Duodenal mucosa (tissue), 2 donors: ENCODE measurements at regions not wholly inside any gene's neighbourhood (a gene's known extent, or its start where the extent isn't known, plus 50 kb on each side); places are given as distances from the start of the nearest gene placed in this dataset.
"Not testable (repeated sequence)": the region's sequence is repeated elsewhere in the genome, so short reads cannot be mapped to it uniquely, and the experiment has no call there.

ENCODE experiments used
- H3K27ac ChIP-seq: one replicate; pipeline ENCODE4 v1.7.0; 2013; ENCODE audit warnings: low read depth, low read length
- H3K27me3 ChIP-seq, 2 donors: one replicate each; pipeline ENCODE4 v1.7.0; 2013; ENCODE audit warnings: low read length in 2 of 2, control low read depth in 1 of 2; ENCODE audit not compliant: insufficient read depth in 2 of 2, control insufficient read depth in 1 of 2
- H3K36me3 ChIP-seq, 2 donors: one replicate each; pipeline ENCODE4 v1.7.0; 2013; ENCODE audit warnings: low read length in 2 of 2, control low read depth in 1 of 2; ENCODE audit not compliant: insufficient read depth in 2 of 2, control insufficient read depth in 1 of 2
- H3K4me1 ChIP-seq, 2 donors: one replicate each; pipeline ENCODE4 v1.7.0; 2013; ENCODE audit warnings: low read length in 2 of 2, control low read depth in 1 of 2; ENCODE audit not compliant: insufficient read depth in 2 of 2, control insufficient read depth in 1 of 2
- H3K4me3 ChIP-seq, 2 donors: one replicate each; pipeline ENCODE4 v1.7.0; 2013; ENCODE audit warnings: low read length in 2 of 2, low read depth in 1 of 2
- H3K9ac ChIP-seq, 2 donors: one replicate each; pipeline ENCODE4 v1.7.0; 2013; ENCODE audit warnings: low read length in 2 of 2, low read depth in 1 of 2
- H3K9me3 ChIP-seq, 2 donors: one replicate each; pipeline ENCODE4 v1.7.0; 2013; ENCODE audit warnings: low read length in 2 of 2, control low read depth in 1 of 2; ENCODE audit not compliant: control insufficient read depth in 1 of 2

- no peaks in the 10 kb centered on the region for H3K4me1 ChIP-seq
- peaks cover 36 to 54% of the 10 kb centered on the region in 2 donors for H3K9me3 ChIP-seq
Observed at GRCh38 chr19:56976300-56976699, 135.8 kb upstream of the PEG3 start.

GRCh38 chr19:56976995-56977906, 136.7 kb upstream of the PEG3 start:
- Histone ChIP-seq H3K4me3 (no peak overlapping the region), H3K36me3 (no peaks in the 10 kb centered on the region), H3K9ac (no peak overlapping the region), H3K9me3 (peaks cover 36 to 60% of the 10 kb centered on the region in 2 donors), H3K27me3 (no peaks in the 10 kb centered on the region), H3K4me1 (no peaks in the 10 kb centered on the region), H3K27ac (no peak overlapping the region)

More at GRCh38 chr19:56976300-56976699, 135.8 kb upstream of the PEG3 start:
- Histone ChIP-seq H3K27ac (no peak overlapping the region), H3K36me3 (no peaks in the 10 kb centered on the region), H3K27me3 (no peaks in the 10 kb centered on the region), H3K9ac (no peak overlapping the region), H3K4me3 (no peak overlapping the region)

- no peak overlapping the region for H3K27ac ChIP-seq
- H3K4me3 ChIP-seq: no peak overlapping the region
- no peaks in the 10 kb centered on the region for H3K4me1 ChIP-seq
- H3K36me3 ChIP-seq: no peaks in the 10 kb centered on the region
- no peaks in the 10 kb centered on the region for H3K27me3 ChIP-seq
- H3K9me3 ChIP-seq: peaks cover 31 to 56% of the 10 kb centered on the region in 2 donors
- no peak overlapping the region for H3K9ac ChIP-seq
Observed at GRCh38 chr19:56978023-56978565, 137.6 kb upstream of the PEG3 start.

- H3K9me3 ChIP-seq: peaks cover 33 to 55% of the 10 kb centered on the region in 2 donors
- not testable (repeated sequence) for H3K27me3 ChIP-seq, H3K36me3 ChIP-seq, H3K9ac ChIP-seq, H3K27ac ChIP-seq, H3K4me1 ChIP-seq, H3K4me3 ChIP-seq
Observed at GRCh38 chr19:56980326-56980725, 139.5 kb upstream of the USP29 start.

GRCh38 chr19:56980906-56981305, 138.9 kb upstream of the USP29 start:
- Histone ChIP-seq H3K27me3 (no peaks in the 10 kb centered on the region), H3K27ac (no peak overlapping the region), H3K4me3 (no peak overlapping the region), H3K36me3 (no peaks in the 10 kb centered on the region), H3K4me1 (no peaks in the 10 kb centered on the region), H3K9me3 (peaks cover 36 to 52% of the 10 kb centered on the region in 2 donors), H3K9ac (no peak overlapping the region)

- not testable (repeated sequence) for H3K36me3 ChIP-seq, H3K27me3 ChIP-seq, H3K9ac ChIP-seq, H3K27ac ChIP-seq, H3K4me3 ChIP-seq, H3K4me1 ChIP-seq
- peaks cover 38 to 49% of the 10 kb centered on the region in 2 donors for H3K9me3 ChIP-seq
Observed at GRCh38 chr19:56981440-56981839, 138.3 kb upstream of the USP29 start.

- Histone ChIP-seq H3K4me1 (no peaks in the 10 kb centered on the region), H3K9me3 (peaks cover 38 to 54% of the 10 kb centered on the region in 2 donors), H3K27me3 (no peaks in the 10 kb centered on the region), H3K36me3 (no peaks in the 10 kb centered on the region), H3K9ac (no peak overlapping the region), H3K4me3 (no peak overlapping the region), H3K27ac (no peak overlapping the region)
Observed at GRCh38 chr19:56983171-56983570, 136.6 kb upstream of the USP29 start.

GRCh38 chr19:56983804-56984203, 136.0 kb upstream of the USP29 start:
- no peaks in the 10 kb centered on the region for H3K27me3 ChIP-seq
- H3K4me1 ChIP-seq: no peaks in the 10 kb centered on the region
- H3K9ac ChIP-seq: no peak overlapping the region
- H3K27ac ChIP-seq: no peak overlapping the region
- peaks cover 36 to 53% of the 10 kb centered on the region in 2 donors for H3K9me3 ChIP-seq
- no peaks in the 10 kb centered on the region for H3K36me3 ChIP-seq
- H3K4me3 ChIP-seq: no peak overlapping the region

- H3K27me3 ChIP-seq: no peaks in the 10 kb centered on the region
- no peaks in the 10 kb centered on the region for H3K36me3 ChIP-seq
- H3K9ac ChIP-seq: no peak overlapping the region
- H3K9me3 ChIP-seq: peaks cover 45 to 51% of the 10 kb centered on the region in 2 donors
- H3K4me3 ChIP-seq: no peak overlapping the region
- no peaks in the 10 kb centered on the region for H3K4me1 ChIP-seq
- H3K27ac ChIP-seq: no peak overlapping the region
Observed at GRCh38 chr19:56986386-56986785, 133.4 kb upstream of the USP29 start.

- Histone ChIP-seq H3K9ac (no peak overlapping the region), H3K9me3 (peaks cover 45 to 48% of the 10 kb centered on the region in 2 donors), H3K27ac (no peak overlapping the region), H3K4me3 (no peak overlapping the region), H3K4me1 (no peaks in the 10 kb centered on the region), H3K27me3 (no peaks in the 10 kb centered on the region), H3K36me3 (no peaks in the 10 kb centered on the region)
Observed at GRCh38 chr19:56987184-56987583, 132.6 kb upstream of the USP29 start.
